GM21717 (cell line): ENCODE measurements at regions not wholly inside any gene's neighbourhood (a gene's known extent, or its start where the extent isn't known, plus 50 kb on each side); places are given as distances from the start of the nearest gene placed in this dataset.

Experiments
- ATAC-seq: cut with Tn5 transposase; IDR thresholded peaks from one replicate; pipeline ENCODE4 v1.9.1; 2021; ENCODE audit warnings: mild to moderate bottlenecking, moderate library complexity; ENCODE audit not compliant: unreplicated experiment

DNA sequence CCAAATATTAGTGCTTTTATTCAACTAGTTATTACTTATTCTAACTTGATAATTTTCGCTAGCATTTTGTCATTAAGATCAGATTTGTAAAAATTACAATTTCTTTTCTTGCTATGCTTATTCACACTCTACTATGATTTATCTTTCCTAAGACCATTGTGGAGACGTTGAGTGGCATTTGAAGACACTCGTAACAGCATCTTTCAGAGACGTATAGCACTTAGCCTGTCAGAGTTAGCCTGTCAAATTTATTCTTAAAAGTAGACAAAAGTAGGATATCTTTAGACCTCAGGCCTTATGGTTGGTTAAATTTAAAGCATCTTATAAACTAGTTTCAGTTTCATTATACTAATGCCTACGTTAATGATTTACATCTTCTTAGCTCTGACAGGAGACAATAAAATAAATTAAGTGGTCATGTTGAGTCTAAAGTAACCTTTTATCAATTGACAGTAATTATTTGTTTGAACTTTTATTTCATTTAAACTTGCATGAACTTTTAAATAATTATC is 1410.1 kb downstream of the MRPL39 start:
- no peak for ATAC-seq

DNA sequence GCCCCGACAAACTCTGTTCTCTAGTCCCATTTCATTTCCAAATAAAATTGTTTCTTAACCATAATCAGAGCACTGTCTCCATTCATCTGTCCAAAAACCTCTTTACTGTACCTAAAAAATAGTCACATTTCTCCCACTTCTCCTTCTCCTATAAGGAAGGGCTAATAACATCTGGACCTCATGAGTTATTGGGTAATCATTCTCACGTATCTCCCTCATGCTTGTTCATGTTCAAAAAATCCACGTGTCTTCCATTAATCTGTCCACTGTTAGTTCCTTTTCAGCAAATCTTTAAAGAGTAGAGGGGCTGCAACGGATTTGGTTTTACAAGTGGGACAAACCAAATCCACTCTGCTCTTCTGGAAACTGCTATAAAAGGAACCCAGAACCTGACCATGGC is 1418.8 kb downstream of the MRPL39 start:
- ATAC-seq, result no peak

DNA sequence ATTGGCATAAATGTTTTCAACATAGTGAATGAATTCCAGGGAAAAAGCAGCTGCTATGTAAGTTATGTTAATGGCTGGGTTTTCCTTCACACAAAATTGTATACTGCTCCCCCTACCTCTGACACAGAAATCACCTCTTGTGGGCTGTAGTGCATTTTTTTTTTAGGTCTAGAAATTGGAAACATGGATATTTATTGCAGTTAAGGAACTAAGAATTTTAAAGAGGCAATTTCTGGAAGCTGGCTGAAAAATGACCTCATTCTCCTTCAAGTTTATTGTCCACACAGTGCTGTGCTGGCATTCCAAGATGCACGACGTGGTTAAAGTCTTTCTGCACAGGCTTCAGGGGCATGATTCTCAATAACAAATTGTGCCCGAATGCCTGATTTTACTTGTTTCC is 1424.2 kb downstream of the MRPL39 start:
- no peak for ATAC-seq

DNA sequence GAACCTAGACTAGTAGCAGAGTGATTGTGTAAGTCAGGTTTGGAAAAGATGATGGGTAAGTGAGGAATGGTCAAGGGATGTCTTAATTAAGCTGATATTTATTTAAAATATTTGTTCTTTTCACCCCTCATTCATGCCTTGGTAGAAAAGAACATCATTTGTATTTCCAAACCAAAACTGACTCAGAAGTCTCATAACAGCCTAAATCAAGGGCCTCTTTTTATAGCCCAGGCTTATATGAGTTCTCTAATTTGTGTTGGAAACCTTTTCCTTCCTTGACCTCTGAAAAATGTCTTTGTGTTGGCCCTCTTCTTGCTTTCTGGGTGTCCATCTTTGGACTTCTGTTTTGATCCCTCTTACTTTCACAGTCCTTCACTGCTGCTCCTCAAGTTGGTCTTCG is 1428.2 kb downstream of the MRPL39 start:
- no peak for ATAC-seq

DNA sequence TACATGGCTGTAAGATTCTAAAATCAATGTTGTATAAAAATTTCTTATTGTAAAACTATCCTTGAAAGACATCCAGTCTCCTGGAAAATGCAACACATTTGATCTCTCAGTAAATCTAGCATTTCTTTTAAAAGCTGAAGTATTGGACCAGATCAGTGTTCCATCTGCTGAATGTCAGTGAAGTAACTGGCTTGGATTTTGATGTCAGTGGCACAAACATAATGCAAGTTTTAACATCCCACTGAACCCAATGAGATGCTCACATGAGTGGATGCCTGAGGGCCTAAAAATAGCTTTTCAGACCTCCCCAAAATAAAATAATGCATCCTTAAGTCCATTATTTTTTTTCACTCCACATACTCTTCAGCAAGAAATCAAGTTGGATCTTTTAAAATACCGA is 1432.2 kb downstream of the MRPL39 start:
- no peak for ATAC-seq

DNA sequence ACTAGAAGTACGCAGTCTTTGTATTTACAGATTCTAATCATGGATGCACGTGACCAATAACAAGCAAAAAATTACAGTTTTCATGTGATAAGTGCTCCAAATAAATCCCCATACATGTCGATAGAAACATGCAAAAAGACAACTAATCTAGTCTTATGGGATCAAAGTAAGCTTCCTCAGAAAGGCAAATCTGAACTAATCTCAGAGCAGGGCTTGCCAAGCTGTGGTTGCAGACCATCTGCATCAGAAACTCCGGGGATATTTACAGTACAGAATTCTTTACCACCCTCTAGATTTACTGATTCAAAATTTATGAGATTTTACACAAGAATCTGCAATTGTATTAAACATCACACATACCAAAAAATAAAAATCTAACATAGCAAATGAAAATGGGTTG is 1435.5 kb downstream of the MRPL39 start:
- no peak for ATAC-seq

DNA sequence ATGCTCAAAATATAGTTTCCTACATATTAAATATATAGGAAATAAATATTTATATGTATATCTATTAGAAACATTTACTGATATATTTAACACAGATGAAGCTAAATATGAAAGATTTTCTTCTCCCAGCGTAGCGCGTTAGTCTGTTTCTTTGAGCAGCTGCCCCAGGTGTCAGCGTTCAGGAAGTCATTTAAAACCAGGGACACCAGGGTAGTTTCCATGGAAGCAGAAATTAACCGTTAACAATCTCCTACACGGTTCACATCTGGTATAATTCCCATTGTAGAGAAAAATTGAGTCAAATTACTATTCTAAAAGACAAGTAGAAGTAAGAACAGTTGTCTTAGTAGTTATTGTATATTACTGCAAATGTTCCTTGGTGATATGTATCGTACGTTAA is 1443.7 kb downstream of the MRPL39 start:
- no peak for ATAC-seq

DNA sequence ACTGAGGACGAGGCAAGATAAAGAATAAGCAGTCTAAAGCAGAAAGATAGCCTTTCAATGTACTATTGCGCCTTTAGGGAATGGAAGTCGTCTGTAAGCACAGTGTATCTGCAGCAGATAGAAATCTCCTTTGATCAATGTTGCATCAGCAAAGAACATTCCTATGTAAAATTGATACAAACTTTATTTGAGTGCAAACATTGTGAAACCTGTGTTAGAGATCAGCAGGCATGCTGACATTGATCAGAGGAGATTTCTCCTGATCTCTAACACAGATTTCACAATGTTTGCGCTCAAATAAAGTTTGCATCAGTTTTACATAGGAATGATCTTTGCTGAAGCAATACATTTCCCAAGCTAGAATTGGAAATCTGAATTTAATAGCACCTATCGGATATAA is 1446.8 kb downstream of the MRPL39 start:
- ATAC-seq, result no peak

DNA sequence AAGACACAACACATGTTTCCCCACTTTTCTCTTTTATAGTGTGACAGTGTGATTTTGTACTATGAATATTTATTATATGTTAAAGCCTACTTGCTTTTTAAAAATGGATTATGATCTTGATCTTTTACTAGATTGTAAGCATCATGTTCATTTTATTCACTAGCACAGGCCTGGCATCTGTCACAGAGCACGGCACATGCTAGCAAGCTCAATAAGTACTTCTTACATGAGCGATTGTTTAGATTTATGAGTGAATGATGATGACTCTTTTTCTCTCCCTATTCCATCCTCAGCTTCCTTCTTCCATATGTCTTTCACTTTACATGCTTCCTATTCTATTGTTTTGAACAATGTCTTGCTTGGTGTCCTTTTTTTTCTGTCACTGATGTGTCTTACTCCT is 1454.1 kb downstream of the MRPL39 start:
- ATAC-seq, result no peak

DNA sequence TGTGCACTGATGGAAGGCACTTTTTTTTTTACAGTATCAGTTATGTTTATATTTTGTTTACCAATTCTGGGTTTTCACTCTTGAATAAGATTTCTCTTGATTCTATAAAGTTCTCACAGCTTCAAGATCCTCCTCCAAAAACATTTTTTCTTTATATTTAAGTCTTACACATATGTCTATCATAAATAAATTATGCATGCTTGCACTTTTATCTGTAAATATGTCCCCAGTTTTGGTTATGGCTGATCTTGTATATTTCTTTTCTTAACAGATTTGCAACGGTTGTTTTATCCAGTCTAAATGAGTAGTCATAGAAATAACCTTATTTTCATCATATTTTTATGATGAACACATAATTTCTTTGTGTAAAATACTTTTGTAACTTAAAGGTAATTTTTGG is 1456.5 kb downstream of the MRPL39 start:
- ATAC-seq, result no peak

DNA sequence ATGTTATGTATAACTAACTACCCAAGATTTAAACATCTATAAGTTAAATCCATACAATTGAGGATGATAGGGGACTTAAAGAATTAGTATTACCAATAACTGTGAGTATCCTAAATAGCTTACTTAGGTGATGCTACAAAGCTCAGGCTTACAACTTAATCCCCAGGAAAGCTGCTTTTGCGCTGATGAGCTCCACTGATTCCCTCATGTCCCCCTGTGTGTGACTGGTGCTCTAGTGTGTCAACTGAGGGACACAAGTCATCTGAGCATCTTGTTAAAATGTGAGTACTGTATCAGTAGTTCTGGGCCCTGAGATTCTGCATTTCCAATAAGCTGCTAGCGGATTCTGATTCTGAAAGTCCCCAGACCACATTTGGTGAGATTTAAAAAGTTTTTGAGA is 1458.8 kb downstream of the MRPL39 start:
- ATAC-seq, result no peak

DNA sequence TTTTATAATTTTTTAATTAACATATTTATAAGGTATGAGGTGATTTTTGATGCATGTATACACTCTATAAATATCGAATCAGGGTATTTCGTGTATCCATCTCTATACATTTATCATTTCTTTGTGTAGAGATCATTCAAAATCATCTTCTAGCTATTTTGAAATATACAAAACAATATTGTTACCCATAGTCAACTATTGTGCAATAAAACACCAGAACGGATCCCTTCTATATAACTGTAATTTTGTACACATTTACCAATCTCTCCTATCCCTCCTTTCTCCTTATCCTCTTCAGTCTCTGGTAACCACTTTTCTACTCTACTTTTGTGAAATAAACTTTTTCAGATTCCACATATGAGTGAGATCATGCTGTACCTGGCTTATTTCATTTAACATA is 1459.6 kb downstream of the MRPL39 start:
- ATAC-seq, result no peak

DNA sequence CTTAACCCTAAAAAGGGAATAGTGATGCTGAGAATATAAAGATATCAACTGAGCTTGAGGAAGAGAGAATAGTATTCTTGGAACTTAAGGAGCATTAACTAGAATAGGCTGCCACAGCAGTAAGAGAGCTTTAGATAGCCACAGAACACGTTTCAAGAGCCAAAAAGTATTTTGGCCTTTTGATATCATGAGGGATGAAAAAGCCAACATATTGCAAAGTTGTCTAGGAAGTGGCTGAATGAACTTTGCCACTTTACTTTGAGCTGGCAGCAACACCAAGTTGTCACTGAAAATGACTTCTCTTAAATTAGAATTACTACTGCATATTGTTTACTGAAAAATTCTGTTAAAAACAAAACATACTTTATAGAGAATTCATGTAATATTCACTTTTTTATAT is 1476.2 kb downstream of the MRPL39 start:
- ATAC-seq, result no peak

DNA sequence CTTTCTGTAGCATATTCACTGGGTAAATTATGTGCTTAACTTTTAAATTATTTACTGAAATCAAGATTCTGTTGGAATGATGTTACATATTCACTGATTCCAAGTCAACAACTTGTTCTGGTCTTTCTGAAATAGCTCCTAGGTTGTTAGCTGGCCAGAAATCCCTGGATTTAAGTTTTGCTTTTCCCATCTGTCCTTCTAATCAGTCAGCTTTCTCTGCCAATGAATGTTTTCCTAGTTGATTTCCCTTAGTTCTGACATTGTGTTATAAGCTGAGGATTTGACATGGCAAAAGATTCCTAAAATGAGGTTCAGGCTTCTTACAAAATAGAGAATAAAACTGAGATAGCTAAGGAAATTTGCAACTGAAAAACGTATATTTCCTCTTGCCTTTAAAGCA is 1479.6 kb downstream of the MRPL39 start:
- ATAC-seq, result no peak

DNA sequence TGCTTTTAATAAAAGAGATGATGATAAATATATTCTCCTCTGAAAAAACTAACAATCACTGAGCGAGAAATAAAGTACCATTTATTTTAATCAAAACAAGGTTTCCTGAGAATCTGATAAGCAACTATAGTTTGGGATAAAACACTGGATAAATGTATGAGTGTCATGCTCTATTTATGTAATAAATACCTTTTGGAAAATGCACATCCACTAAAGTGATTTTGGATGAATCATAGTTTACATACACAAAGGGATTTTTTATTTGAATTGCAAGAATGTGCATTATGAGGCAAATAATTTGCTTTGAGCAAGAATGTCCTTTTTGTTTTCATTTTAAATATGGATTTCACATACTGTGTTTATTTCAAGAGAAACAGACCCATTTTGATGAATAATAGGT is 1483.5 kb downstream of the MRPL39 start:
- ATAC-seq, result no peak

DNA sequence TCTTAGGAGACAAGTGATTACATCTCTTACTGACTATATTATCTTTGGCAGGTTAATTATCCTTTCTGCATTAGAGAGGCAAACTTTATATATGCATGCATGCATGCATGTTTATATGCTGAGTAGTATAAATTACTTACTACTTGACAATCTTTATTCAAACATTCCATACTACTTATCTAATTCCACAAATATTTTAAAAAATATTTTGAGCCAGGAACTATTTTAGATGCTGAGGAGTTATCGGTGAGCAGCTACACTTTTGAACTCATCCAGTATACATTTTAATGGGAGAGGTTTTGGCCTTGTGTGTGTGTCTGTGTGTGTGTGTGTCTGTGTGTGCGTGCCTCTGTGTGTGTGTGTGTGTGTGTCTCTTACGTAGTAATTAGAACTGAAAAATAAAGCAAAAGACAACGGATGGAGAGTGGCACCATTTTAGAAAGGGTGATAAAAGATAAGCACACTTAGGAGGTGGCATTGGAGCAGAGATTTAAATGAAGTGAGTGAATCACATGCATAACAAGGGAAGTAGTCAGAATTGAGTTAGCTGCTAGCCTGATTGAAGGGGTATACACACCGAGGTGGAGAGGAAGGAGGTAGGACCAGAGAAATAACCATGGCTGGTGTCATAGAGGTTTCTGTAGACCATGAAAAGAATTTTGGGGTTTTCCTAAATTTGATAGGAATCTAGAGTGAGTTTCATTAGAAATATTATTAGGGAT is 1488.4 kb downstream of the MRPL39 start:
- ATAC-seq, result no peak

DNA sequence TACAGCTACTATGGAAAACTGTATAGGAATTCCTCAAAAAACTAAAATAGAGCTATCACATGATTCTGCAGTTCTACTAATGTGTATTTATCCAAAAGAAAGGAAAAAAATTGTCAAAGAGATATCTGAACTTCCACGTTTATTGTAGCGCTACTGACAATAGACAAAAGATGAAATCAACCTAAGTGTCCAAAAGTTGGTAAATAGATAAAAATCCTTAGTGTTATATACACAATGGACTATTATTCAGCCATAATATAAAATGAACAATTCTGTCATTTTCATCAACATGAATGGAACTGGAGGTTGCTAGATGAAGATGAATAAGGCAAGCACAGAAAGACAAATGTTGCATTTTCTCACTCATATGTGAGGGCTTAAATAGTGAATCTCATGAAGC is 1492.1 kb downstream of the MRPL39 start:
- ATAC-seq, result no peak

DNA sequence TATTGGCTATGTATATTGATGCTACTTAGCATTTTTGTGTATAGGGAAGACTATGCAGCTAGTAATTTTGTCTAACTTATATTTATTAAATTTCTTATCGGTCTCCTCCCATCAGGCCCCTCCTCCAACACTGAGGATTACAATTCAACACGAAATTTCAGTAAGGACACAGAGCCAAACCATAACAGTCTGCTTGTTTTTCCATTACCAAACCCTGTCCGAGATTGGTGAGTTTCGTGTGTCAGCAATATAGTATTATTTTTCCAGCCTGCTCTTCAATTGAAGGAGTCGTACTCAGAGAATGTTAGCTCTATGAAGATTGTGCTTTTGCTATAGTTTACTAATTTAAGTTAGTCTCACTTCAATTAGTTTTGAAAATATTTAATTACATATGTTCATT is 1495.3 kb downstream of the MRPL39 start:
- no peak for ATAC-seq

DNA sequence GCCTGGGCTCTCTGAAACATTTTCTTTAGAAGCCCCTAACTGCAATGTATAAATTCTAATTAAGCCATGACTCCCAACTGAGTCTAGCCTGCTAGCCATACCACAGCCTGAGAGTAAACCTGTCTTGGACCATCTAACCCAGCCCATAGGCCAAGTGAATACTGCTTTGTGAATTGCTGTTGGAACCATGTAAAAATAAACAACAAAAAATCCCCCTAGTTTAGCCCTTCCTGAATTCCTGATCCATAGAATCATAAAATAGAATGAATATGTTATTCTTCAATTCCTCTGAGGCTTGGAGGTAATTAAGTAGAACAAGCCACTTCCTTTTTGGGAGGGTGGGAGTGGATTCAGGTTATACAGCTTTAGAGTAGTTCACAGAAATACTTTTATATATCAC is 1496.4 kb downstream of the MRPL39 start:
- no peak for ATAC-seq

DNA sequence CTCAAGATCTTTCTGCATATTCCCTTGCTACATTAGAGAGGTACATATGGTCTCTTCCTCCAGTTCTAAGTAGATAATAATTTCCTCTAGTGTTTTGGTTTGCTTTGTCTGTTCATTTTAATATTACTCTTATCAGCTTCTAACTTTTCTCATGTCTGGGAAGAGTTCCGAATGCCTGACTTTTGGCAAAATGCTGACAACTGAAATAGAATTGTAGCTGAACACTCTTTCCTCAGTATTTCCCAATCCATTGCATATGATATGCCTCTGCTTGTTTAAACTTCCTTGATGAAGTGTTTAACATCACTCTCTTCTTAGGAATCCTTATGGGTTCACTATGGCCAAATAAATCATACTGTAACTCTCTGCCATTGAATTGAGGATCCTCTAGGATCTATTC is 1510.1 kb downstream of the MRPL39 start:
- ATAC-seq, result no peak

DNA sequence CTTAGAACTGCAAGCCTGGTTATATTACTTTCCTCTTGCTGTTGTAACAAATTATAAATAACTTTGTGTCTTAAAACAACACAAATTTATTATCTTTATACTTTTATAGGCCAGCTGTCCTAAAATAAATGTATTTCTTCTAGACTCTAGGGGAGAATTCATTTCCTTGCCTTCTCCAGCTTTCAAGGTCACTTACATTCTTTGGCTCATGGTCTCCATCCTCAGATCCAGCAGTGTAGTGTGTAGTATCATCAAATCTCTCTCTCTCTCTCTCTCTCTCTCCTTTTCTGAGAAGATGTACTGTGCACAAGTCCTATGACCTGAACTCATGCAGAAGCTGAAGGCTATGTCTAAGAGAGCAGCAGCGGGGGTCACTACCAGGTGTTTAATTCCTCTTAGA is 1510.6 kb downstream of the MRPL39 start:
- no peak for ATAC-seq

DNA sequence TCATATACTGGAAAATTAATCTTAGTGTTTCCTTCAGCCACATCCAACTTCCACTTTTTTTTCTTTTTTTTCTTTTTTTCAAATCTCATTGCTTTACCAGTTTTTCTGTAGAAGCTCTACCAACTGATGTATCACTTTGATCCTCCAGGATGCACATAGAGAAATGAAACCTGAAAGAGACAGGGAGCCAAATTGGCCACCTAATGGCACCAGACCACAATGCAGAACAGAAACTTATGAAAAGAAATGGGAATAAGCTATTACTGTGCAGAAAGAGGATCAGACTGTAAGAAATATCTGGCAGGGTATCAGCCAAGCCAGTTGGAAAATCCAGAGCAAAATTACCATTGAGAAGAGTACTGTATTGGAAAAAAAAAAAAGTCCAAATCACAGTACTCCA is 1514.2 kb downstream of the MRPL39 start:
- ATAC-seq, result no peak

DNA sequence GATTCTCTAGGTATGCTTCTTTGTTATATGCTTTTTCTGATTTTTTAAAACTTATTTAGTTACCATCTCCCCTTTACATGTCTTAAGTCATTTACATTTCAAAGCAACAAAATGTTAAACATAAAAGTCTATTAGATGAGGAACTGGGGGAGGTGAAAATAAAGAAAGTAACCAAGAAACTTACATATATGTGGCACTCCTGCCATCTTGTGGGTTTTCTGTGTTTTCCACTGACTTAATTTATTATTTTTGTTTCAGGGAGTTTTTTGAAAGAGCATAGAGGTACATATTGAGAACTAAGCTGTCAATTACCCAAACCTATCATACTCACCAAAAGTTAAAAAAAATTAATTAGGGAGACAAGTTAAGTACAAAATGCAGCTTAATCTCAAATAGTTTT is 1531.1 kb downstream of the MRPL39 start:
- no peak for ATAC-seq
